MCF 10A (cell line): ENCODE measurements at regions not wholly inside any gene's neighbourhood (a gene's known extent, or its start where the extent isn't known, plus 50 kb on each side); places are given as distances from the start of the nearest gene placed in this dataset.

Experiments
- BruUV-seq: library from RNA; stranded (reverse); fragments of 400-500 nt; replicated peaks from 2 replicates; lab custom pipeline; 2021; lab: Mats Ljungman, UMichigan
- CTCF ChIA-PET: fragments of 300-600 bp; sonication (Branson Sonifier 250); formaldehyde crosslinking; extraction: SDS; loops from one replicate; lab custom pipeline; 2021; ENCODE audit warnings: antibody characterized with exemption, inconsistent platforms; lab: Yijun Ruan, JAX
- POLR2A ChIA-PET: fragments of 300-600, 350-650 bp; sonication (Branson Sonifier 250); formaldehyde crosslinking; extraction: SDS; loops from one replicate; lab custom pipeline; 2020; ENCODE audit warnings: antibody characterized with exemption, inconsistent platforms; lab: Yijun Ruan, JAX
- DNase-seq: peaks from one replicate; pipeline ENCODE4 v3.0.0-alpha.2; 2018; ENCODE audit not compliant: unreplicated experiment
- H3K27ac Mint-ChIP-seq: one replicate; pipeline ENCODE4 v1.8.0; 2022; ENCODE audit warnings: mild to moderate bottlenecking, low read depth, mixed read lengths; ENCODE audit not compliant: unreplicated experiment
- H3K27me3 Mint-ChIP-seq: one replicate; pipeline ENCODE4 v1.8.0; 2022; ENCODE audit warnings: mixed read lengths; ENCODE audit not compliant: insufficient read depth, unreplicated experiment
- H3K36me3 Mint-ChIP-seq: one replicate; pipeline ENCODE4 v1.8.0; 2022; ENCODE audit warnings: mild to moderate bottlenecking, moderate library complexity, mixed read lengths; ENCODE audit not compliant: insufficient read depth, unreplicated experiment
- H3K4me1 Mint-ChIP-seq: one replicate; pipeline ENCODE4 v1.8.0; 2022; ENCODE audit warnings: mixed read lengths; ENCODE audit not compliant: insufficient read depth, unreplicated experiment
- H3K4me3 Mint-ChIP-seq: one replicate; pipeline ENCODE4 v1.8.0; 2022; ENCODE audit warnings: mild to moderate bottlenecking, moderate library complexity, mixed read lengths; ENCODE audit not compliant: unreplicated experiment
- H3K9me3 Mint-ChIP-seq: one replicate; pipeline ENCODE4 v1.8.0; 2022; ENCODE audit warnings: mixed read lengths; ENCODE audit not compliant: unreplicated experiment
- intact Hi-C: fragments of 100-400 bp; cut with micrococcal nuclease; formaldehyde crosslinking; loops from 2 replicates; pipeline ENCODE4 v1.14.1; 2022
- TF ChIP-seq, protein P1 (sequence below): fragments of 200-600 bp; IDR thresholded peaks from one replicate; pipeline ENCODE4 v1.8.0; 2022; ENCODE audit warnings: antibody characterized with exemption, mild to moderate bottlenecking; ENCODE audit not compliant: unreplicated experiment

DNA sequence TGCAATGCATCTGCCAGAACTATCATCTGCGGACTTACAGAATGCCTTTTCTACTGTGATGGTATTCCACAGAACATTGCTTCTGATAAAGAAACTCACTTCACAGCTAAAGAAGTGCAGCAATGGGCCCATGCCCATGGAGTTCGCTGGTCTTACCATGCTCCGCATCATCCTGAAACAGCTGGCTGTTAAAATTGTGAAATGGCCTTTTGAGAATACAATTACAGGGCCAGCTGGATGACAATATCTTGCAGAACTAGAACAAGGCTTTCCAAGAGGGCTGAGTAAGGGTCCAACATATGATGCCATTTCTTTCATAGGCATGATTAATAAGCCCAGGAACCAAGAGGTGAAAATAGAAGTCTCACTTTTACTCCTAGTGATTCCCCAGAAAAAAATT, 104.1 kb upstream of the ADCY1 start:
- Mint-ChIP-seq H3K27me3 (peaks cover 68% of the 10 kb centered on the region), H3K9me3 (no peaks in the 10 kb centered on the region), H3K4me3 (no peak overlapping the region), H3K36me3 (no peaks in the 10 kb centered on the region), H3K27ac (no peak overlapping the region), H3K4me1 (no peaks in the 10 kb centered on the region)
- CTCF ChIA-PET: no interaction called here
- intact Hi-C loops: no loop called here
- TF ChIP-seq, protein P1, sequence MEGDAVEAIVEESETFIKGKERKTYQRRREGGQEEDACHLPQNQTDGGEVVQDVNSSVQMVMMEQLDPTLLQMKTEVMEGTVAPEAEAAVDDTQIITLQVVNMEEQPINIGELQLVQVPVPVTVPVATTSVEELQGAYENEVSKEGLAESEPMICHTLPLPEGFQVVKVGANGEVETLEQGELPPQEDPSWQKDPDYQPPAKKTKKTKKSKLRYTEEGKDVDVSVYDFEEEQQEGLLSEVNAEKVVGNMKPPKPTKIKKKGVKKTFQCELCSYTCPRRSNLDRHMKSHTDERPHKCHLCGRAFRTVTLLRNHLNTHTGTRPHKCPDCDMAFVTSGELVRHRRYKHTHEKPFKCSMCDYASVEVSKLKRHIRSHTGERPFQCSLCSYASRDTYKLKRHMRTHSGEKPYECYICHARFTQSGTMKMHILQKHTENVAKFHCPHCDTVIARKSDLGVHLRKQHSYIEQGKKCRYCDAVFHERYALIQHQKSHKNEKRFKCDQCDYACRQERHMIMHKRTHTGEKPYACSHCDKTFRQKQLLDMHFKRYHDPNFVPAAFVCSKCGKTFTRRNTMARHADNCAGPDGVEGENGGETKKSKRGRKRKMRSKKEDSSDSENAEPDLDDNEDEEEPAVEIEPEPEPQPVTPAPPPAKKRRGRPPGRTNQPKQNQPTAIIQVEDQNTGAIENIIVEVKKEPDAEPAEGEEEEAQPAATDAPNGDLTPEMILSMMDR: no peak
- POLR2A ChIA-PET: no interaction called here
- no TSS peak for BruUV-seq
- no peak for DNase-seq

DNA sequence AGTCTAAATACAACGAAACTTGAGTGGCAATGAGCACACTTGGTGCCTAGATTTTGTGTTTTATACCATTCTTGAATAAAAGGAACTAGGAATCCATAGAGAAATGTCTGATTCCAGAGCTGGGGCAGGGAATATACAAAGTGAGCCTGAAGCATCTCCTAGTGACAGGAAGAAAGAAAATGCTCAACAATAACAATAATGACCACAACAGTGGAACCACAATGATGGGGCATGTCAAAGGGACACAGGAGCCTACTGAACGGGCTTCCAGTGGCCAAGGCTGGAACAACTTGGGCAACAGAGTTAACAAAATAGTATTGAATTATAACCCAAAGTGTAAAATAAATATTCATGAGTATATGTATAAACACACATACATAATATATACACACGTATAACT, 94.4 kb upstream of the ADCY1 start:
- H3K27me3 Mint-ChIP-seq: peaks cover 52% of the 10 kb centered on the region
- no peak overlapping the region for H3K27ac Mint-ChIP-seq
- ChIA-PET POLR2A (no interaction called here), CTCF (no interaction called here)
- no peak overlapping the region for H3K4me3 Mint-ChIP-seq
- TF ChIP-seq, protein P1: no peak
- DNase-seq: no peak
- no TSS peak for BruUV-seq
- H3K9me3 Mint-ChIP-seq: no peaks in the 10 kb centered on the region
- H3K4me1 Mint-ChIP-seq: no peaks in the 10 kb centered on the region
- H3K36me3 Mint-ChIP-seq: no peaks in the 10 kb centered on the region
- intact Hi-C loops: no loop called here

DNA sequence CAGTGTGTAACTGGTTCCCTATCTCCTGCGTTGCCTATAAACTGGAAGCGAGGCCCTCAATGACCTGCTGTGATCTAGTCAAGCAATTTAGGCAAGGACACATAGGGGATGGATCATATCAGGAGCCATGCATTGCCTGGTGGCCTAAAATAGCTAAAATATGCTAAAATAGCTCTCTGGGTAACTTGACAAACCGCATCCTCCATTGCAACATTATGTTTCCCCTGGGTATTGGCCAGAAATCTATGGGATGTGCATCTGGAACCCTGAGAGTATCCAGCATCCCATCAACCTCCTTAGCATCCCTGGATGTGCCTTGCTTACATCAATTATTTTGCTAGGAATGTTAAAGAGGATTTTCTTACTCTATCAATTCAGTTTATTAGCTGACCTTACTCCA, 91.7 kb upstream of the ADCY1 start:
- Mint-ChIP-seq H3K4me1 (no peaks in the 10 kb centered on the region), H3K36me3 (no peaks in the 10 kb centered on the region), H3K27ac (no peak overlapping the region), H3K4me3 (no peak overlapping the region), H3K27me3 (peaks cover 43% of the 10 kb centered on the region), H3K9me3 (no peaks in the 10 kb centered on the region)
- TF ChIP-seq, protein P1: no peak
- CTCF ChIA-PET: interaction anchor here (1.0 kb wide), 1 partner anchor 11 kb away, joined by 3 read pairs; no protein-coding TSS in a partner anchor
- POLR2A ChIA-PET: interaction anchor here (1.2 kb wide), 1 partner anchor 8 kb away, joined by 3 read pairs; no protein-coding TSS in a partner anchor
- BruUV-seq: no TSS peak
- no peak for DNase-seq
- intact Hi-C loops: no loop called here

DNA sequence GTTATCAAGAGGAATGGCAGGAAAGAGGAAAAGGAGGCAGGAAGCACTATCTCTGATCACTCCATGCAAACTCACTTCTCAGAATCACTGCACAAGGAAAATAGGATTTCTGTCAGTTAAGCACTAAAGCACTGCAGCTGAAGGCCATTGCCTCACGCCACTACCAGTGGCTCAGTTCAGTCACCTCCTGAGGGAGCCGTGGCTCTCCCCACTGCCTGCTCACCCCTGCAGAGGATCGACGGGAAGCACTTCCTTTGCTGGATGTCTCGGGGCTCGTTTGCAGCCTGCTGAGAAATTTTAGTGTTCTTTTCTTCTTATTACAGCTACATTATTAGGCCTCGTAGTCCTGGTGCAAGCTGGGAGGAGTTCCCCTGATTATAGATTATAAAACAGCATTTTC, 90.1 kb upstream of the ADCY1 start:
- H3K9me3 Mint-ChIP-seq: no peaks in the 10 kb centered on the region
- TF ChIP-seq, protein P1: no peak
- H3K4me1 Mint-ChIP-seq: no peaks in the 10 kb centered on the region
- H3K27me3 Mint-ChIP-seq: peaks cover 50% of the 10 kb centered on the region
- intact Hi-C loops: no loop called here
- CTCF ChIA-PET: interaction anchor here (0.7 kb wide), 1 partner anchor 77 kb away, joined by 3 read pairs; no protein-coding TSS in a partner anchor
- DNase-seq: no peak
- H3K36me3 Mint-ChIP-seq: no peaks in the 10 kb centered on the region
- POLR2A ChIA-PET: no interaction called here
- no peak overlapping the region for H3K4me3 Mint-ChIP-seq
- no peak overlapping the region for H3K27ac Mint-ChIP-seq
- no TSS peak for BruUV-seq
